ENCODE measurements at regions not wholly inside any gene's neighbourhood (a gene's known extent, or its start where the extent isn't known, plus 50 kb on each side); places are given as distances from the start of the nearest gene placed in this dataset.

- dilution Hi-C loops (cut with MboI; ENCODE audit: extremely low pct_ligation_motif_present, low sequenced_read_pairs), result no loop called here
- no peak for FAIRE-seq
Measured at GRCh38 chr20:41887500-41887899, 269.3 kb upstream of the CHD6 start.

GRCh38 chr20:41881466-41882046 lies 263.4 kb upstream of the CHD6 start:
- Histone ChIP-seq H3K9ac (ENCODE audit: control insufficient read depth, extremely low read depth, insufficient read depth, low read length) (no peak overlapping the region), H3K9me1 (ENCODE audit: control insufficient read depth, extremely low read depth, insufficient read depth, low read length) (no peaks in the 10 kb centered on the region), H3K4me1 (ENCODE audit: control insufficient read depth, extremely low read depth, insufficient read depth, low read length) (no peaks in the 10 kb centered on the region), H3K27ac (ENCODE audit: control insufficient read depth, insufficient read depth, low read length) (no peak overlapping the region), H2AFZ (ENCODE audit: control insufficient read depth, low read length) (no peak overlapping the region), H3K36me3 (ENCODE audit: control insufficient read depth in 2 of 2, extremely low read depth in 1 of 2, insufficient read depth in 2 of 2, low read length in 2 of 2) (no peaks in the 10 kb centered on the region), H3K79me2 (ENCODE audit: control insufficient read depth, insufficient read depth, low read length) (no peaks in the 10 kb centered on the region), H3K9me3 (ENCODE audit: control insufficient read depth, low read depth, low read length) (no peaks in the 10 kb centered on the region), H3K4me3 (ENCODE audit: control insufficient read depth in 2 of 3, extremely low read depth in 1 of 3, insufficient read depth in 2 of 3, low read depth in 1 of 3, low read length in 3 of 3) (no peak overlapping the region), H3K4me2 (ENCODE audit: control insufficient read depth, extremely low read depth, insufficient read depth, low read depth, low read length) (no peak overlapping the region), H3K27me3 (ENCODE audit: control insufficient read depth, extremely low read depth, insufficient read depth, low read length) (no peaks in the 10 kb centered on the region), H4K20me1 (ENCODE audit: control insufficient read depth, extremely low read depth, insufficient read depth, low read length) (no peaks in the 10 kb centered on the region)
- TF ChIP-seq CTCF (optimal IDR thresholded peaks at IDR 0.05 in 1 of 3, IDR thresholded peaks at IDR 0.05 in 1 of 3, conservative IDR thresholded peaks at IDR 0.05 in 1 of 3; ENCODE audit: extremely low read depth in 1 of 3, insufficient read depth in 2 of 3, low read length in 3 of 3), result no peak
- TF ChIP-seq EZH2 (IDR thresholded peaks at IDR 0.05; ENCODE audit: low read length), result no peak
- dilution Hi-C loops (cut with MboI; ENCODE audit: extremely low pct_ligation_motif_present, low sequenced_read_pairs), result no loop called here
- no peak for DNase-seq (ENCODE audit: low read depth, low spot score)
- no peak for FAIRE-seq

More at GRCh38 chr20:41887500-41887899, 269.3 kb upstream of the CHD6 start:
- no peaks in the 10 kb centered on the region for H4K20me1 ChIP-seq (ENCODE audit: control insufficient read depth, extremely low read depth, insufficient read depth, low read length)
- no peak for TF ChIP-seq CTCF (optimal IDR thresholded peaks at IDR 0.05 in 1 of 3, IDR thresholded peaks at IDR 0.05 in 1 of 3, conservative IDR thresholded peaks at IDR 0.05 in 1 of 3; ENCODE audit: extremely low read depth in 1 of 3, insufficient read depth in 2 of 3, low read length in 3 of 3)
- TF ChIP-seq EZH2 (IDR thresholded peaks at IDR 0.05; ENCODE audit: low read length), result no peak
- no peak overlapping the region for H3K27ac ChIP-seq (ENCODE audit: control insufficient read depth, insufficient read depth, low read length)
- H3K9ac ChIP-seq (ENCODE audit: control insufficient read depth, extremely low read depth, insufficient read depth, low read length), result no peak overlapping the region
- no peak overlapping the region for H3K4me2 ChIP-seq (ENCODE audit: control insufficient read depth, extremely low read depth, insufficient read depth, low read depth, low read length)
- no peak for DNase-seq (ENCODE audit: low read depth, low spot score)
- H3K27me3 ChIP-seq (ENCODE audit: control insufficient read depth, extremely low read depth, insufficient read depth, low read length), result no peaks in the 10 kb centered on the region
- no peaks in the 10 kb centered on the region for H3K79me2 ChIP-seq (ENCODE audit: control insufficient read depth, insufficient read depth, low read length)
- H2AFZ ChIP-seq (ENCODE audit: control insufficient read depth, low read length), result no peak overlapping the region
- H3K4me3 ChIP-seq (ENCODE audit: control insufficient read depth in 2 of 3, extremely low read depth in 1 of 3, insufficient read depth in 2 of 3, low read depth in 1 of 3, low read length in 3 of 3), result no peak overlapping the region
- H3K36me3 ChIP-seq (ENCODE audit: control insufficient read depth in 2 of 2, extremely low read depth in 1 of 2, insufficient read depth in 2 of 2, low read length in 2 of 2), result no peaks in the 10 kb centered on the region
- H3K4me1 ChIP-seq (ENCODE audit: control insufficient read depth, extremely low read depth, insufficient read depth, low read length), result peaks cover 12% of the 10 kb centered on the region
- no peaks in the 10 kb centered on the region for H3K9me3 ChIP-seq (ENCODE audit: control insufficient read depth, low read depth, low read length)
- H3K9me1 ChIP-seq (ENCODE audit: control insufficient read depth, extremely low read depth, insufficient read depth, low read length), result no peaks in the 10 kb centered on the region
